ENCODE measurements at regions not wholly inside any gene's neighbourhood (a gene's known extent, or its start where the extent isn't known, plus 50 kb on each side); places are given as distances from the start of the nearest gene placed in this dataset.
"Not testable (repeated sequence)": the region's sequence is repeated elsewhere in the genome, so short reads cannot be mapped to it uniquely, and the experiment has no call there.

DNA sequence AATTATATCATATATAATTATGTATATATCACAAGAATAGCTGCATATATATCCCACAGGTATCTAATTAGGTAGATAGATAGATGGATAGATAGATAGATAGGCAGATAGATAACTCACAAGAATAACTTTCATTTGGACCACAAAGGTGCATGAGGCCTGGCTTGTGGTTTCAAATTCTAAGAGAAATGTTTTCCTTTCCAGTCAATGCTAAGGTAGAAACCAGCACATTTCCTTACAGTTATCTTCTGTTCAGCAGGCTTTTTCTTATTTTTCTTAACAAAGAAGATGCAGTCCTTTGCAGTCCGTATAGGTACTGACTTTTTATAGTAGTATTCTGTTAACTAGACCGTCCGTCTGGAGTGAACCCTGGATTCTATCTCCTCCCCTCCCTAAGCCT lies 152.9 kb upstream of the ANKFN1 start:
- no peaks in the 10 kb centered on the region for H3K4me1 ChIP-seq
- TF ChIP-seq, protein P1, sequence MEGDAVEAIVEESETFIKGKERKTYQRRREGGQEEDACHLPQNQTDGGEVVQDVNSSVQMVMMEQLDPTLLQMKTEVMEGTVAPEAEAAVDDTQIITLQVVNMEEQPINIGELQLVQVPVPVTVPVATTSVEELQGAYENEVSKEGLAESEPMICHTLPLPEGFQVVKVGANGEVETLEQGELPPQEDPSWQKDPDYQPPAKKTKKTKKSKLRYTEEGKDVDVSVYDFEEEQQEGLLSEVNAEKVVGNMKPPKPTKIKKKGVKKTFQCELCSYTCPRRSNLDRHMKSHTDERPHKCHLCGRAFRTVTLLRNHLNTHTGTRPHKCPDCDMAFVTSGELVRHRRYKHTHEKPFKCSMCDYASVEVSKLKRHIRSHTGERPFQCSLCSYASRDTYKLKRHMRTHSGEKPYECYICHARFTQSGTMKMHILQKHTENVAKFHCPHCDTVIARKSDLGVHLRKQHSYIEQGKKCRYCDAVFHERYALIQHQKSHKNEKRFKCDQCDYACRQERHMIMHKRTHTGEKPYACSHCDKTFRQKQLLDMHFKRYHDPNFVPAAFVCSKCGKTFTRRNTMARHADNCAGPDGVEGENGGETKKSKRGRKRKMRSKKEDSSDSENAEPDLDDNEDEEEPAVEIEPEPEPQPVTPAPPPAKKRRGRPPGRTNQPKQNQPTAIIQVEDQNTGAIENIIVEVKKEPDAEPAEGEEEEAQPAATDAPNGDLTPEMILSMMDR (IDR thresholded peaks at IDR 0.05): no peak
- no peak for DNase-seq
- H3K36me3 ChIP-seq: no peaks in the 10 kb centered on the region
- no peak for ATAC-seq
- peaks cover 0 to 7% of the 10 kb centered on the region in 2 donors for H3K9me3 ChIP-seq
- H3K27me3 ChIP-seq: no peaks in the 10 kb centered on the region
- no peak overlapping the region for H3K27ac ChIP-seq
- H3K4me3 ChIP-seq: no peak overlapping the region
- intact Hi-C loops (cut with DNase I): no loop called here

DNA sequence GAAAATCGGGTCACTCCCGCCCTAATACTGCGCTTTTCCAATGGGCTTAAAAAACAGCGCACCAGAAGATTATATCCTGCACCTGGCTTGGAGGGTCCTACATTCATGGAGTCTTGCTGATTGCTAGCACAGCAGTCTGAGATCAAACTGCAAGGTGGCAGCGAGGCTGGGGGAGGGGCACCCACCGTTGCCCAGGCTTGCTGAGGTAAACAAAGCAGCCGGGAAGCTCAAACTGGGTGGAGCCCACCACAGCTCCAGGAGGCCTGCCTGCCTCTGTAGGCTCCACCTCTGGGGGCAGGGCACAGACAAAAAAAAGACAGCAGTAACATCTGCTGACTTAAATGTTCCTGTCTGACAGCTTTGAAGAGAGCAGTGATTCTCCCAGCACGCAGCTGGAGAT lies 150.6 kb upstream of the ANKFN1 start:
- H3K36me3 ChIP-seq; H3K27me3 ChIP-seq; intact Hi-C loops (cut with DNase I); H3K4me1 ChIP-seq; H3K9me3 ChIP-seq; ATAC-seq; H3K4me3 ChIP-seq; DNase-seq; H3K27ac ChIP-seq: not testable (repeated sequence)

DNA sequence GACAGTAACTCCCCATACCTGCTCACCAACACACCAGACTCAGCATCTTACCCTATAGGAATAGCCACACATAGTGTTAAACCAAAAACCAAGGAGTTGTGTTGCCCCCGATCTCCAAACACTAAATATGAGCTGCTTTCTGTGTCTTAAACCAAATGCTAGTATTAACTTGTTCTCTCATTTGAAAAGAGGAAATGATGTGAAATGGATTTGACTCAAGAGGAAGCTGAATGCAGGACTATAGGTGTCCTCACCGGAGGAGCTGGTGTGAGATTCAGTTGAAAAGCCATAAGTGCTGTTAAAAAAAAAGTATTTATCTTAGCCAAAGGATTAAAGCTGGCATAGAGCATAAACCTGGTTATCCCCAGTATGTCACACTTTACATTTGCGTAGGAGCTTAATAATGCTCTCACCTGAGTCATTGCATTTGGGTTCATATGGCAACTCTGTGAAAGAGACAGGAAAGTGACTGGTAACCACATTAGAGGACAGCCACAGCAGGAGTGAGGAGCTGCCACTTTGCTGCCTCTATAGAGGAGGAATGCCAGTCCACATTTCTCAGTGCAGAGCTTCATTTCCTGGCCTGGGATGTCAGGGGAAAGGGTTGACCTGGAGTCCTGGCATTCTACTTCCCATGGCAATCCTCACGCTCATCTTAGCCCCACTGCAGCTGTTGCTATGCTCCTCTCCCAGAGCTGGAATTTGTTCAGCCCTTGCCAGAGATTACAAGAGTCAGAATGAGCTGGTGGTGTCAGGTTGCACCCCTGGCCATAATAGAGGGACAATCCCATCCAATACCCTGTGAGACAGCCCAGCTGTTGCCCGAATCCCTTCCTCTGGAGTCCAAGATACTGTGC lies 143.3 kb upstream of the ANKFN1 start:
- H3K36me3 ChIP-seq: no peaks in the 10 kb centered on the region
- no peak overlapping the region for H3K27ac ChIP-seq
- H3K9me3 ChIP-seq: peaks cover 0 to 4% of the 10 kb centered on the region in 2 donors
- TF ChIP-seq, protein P1 (IDR thresholded peaks at IDR 0.05): no peak
- H3K4me3 ChIP-seq: no peak overlapping the region
- DNase-seq (peak in 1 of 4 donors; percentile 31), ATAC-seq (no peak)
- no peaks in the 10 kb centered on the region for H3K4me1 ChIP-seq
- intact Hi-C loops (cut with DNase I): no loop called here
- H3K27me3 ChIP-seq: no peaks in the 10 kb centered on the region

- Histone ChIP-seq H3K9me3 (peaks cover 0 to 4% of the 10 kb centered on the region in 2 donors), H3K27me3 (no peaks in the 10 kb centered on the region), H3K4me3 (no peak overlapping the region), H3K4me1 (no peaks in the 10 kb centered on the region), H3K27ac (no peak overlapping the region), H3K36me3 (no peaks in the 10 kb centered on the region)
- no peak for ATAC-seq
- no peak for DNase-seq
- intact Hi-C loops (cut with DNase I): no loop called here
- TF ChIP-seq, protein P1 (IDR thresholded peaks at IDR 0.05): no peak
These were observed 141.7 kb upstream of the ANKFN1 start for GRCh38 chr17:56011406-56012131.

GRCh38 chr17:56018211-56018610 lies 135.1 kb upstream of the ANKFN1 start:
- TF ChIP-seq, protein P1 (IDR thresholded peaks at IDR 0.05): no peak
- Histone ChIP-seq H3K27ac (no peak overlapping the region), H3K27me3 (no peaks in the 10 kb centered on the region), H3K4me3 (no peak overlapping the region), H3K36me3 (no peaks in the 10 kb centered on the region), H3K4me1 (no peaks in the 10 kb centered on the region), H3K9me3 (peaks cover 0 to 4% of the 10 kb centered on the region in 2 donors)
- intact Hi-C loops (cut with DNase I): no loop called here
- DNase-seq (no peak), ATAC-seq (no peak)

Data from left lung (tissue), 4 donors.